Activated B cell treated with CpG ODN at 0.5 μM for 24 hours (primary cell): ENCODE measurements at regions not wholly inside any gene's neighbourhood (a gene's known extent, or its start where the extent isn't known, plus 50 kb on each side); places are given as distances from the start of the nearest gene placed in this dataset.
"Not testable (repeated sequence)": the region's sequence is repeated elsewhere in the genome, so short reads cannot be mapped to it uniquely, and the experiment has no call there.

Source experiments
- ATAC-seq: fragments of 200-7000 bp; cut with Tn5 transposase; one replicate; pipeline ENCODE4 v1.10.0; 2021; ENCODE audit warnings: low read depth, mild to moderate bottlenecking, moderate library complexity
- CTCF ChIA-PET: fragments of 350-600 bp; sonication (Branson Sonifier 250); formaldehyde crosslinking; loops from one replicate; lab custom pipeline; 2021; ENCODE audit warnings: antibody characterized with exemption; lab: Charles Lee
- POLR2A ChIA-PET: fragments of 350-600 bp; sonication (Branson Sonifier 250); formaldehyde crosslinking; loops from one replicate; lab custom pipeline; 2021; ENCODE audit warnings: antibody characterized with exemption; lab: Charles Lee
- DNase-seq: peaks from one replicate; pipeline ENCODE4 v3.0.0; 2022
- H3K27ac Mint-ChIP-seq: one replicate; pipeline ENCODE4 v1.8.0; 2020; ENCODE audit warnings: mixed read lengths
- H3K27me3 Mint-ChIP-seq: one replicate; pipeline ENCODE4 v1.8.0; 2021; ENCODE audit warnings: mixed read lengths
- H3K36me3 Mint-ChIP-seq: one replicate; pipeline ENCODE4 v1.8.0; 2021; ENCODE audit warnings: low read depth, mixed read lengths
- H3K4me1 Mint-ChIP-seq: one replicate; pipeline ENCODE4 v1.8.0; 2021; ENCODE audit warnings: mixed read lengths
- H3K4me3 Mint-ChIP-seq: one replicate; pipeline ENCODE4 v1.8.0; 2020; ENCODE audit warnings: mild to moderate bottlenecking, mixed read lengths
- H3K9me3 Mint-ChIP-seq: one replicate; pipeline ENCODE4 v1.8.0; 2020; ENCODE audit warnings: mixed read lengths
- intact Hi-C: fragments of 100-400 bp; cut with micrococcal nuclease; formaldehyde crosslinking; loops from one replicate; pipeline ENCODE4 v1.15.1; 2024
- TF ChIP-seq, protein P1 (sequence below): fragments of 200-600 bp; IDR thresholded peaks from one replicate; pipeline ENCODE4 v1.8.0; 2022; ENCODE audit warnings: antibody characterized with exemption, mild to moderate bottlenecking

DNA sequence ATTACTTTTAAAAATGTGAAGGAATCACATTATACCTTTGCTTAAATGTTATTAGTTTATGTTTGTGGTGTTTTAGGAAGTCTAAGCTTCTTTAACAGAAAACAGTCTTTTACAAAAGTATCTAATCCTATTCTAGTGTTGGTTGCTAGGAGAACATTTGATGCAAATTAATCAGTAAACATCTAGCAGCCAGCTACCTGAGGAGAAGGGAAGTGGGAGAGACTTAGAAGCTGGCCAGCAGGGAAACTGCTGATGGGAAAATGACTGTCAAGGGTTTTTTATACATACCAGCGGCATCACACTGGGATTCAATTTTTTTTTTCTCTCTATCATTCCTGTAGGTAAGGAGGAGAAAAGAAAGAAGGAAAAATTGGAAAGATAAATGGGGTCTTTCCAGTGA, 686.0 kb upstream of the MMS22L start:
- intact Hi-C loops: no loop called here
- POLR2A ChIA-PET: no interaction called here
- Mint-ChIP-seq H3K4me3 (no peak overlapping the region), H3K4me1 (no peaks in the 10 kb centered on the region), H3K27ac (no peak overlapping the region), H3K36me3 (no peaks in the 10 kb centered on the region), H3K9me3 (peaks cover 2% of the 10 kb centered on the region), H3K27me3 (no peaks in the 10 kb centered on the region)
- CTCF ChIA-PET: no interaction called here
- DNase-seq (no peak), ATAC-seq (no peak)
- TF ChIP-seq, protein P1, sequence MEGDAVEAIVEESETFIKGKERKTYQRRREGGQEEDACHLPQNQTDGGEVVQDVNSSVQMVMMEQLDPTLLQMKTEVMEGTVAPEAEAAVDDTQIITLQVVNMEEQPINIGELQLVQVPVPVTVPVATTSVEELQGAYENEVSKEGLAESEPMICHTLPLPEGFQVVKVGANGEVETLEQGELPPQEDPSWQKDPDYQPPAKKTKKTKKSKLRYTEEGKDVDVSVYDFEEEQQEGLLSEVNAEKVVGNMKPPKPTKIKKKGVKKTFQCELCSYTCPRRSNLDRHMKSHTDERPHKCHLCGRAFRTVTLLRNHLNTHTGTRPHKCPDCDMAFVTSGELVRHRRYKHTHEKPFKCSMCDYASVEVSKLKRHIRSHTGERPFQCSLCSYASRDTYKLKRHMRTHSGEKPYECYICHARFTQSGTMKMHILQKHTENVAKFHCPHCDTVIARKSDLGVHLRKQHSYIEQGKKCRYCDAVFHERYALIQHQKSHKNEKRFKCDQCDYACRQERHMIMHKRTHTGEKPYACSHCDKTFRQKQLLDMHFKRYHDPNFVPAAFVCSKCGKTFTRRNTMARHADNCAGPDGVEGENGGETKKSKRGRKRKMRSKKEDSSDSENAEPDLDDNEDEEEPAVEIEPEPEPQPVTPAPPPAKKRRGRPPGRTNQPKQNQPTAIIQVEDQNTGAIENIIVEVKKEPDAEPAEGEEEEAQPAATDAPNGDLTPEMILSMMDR: no peak

DNA sequence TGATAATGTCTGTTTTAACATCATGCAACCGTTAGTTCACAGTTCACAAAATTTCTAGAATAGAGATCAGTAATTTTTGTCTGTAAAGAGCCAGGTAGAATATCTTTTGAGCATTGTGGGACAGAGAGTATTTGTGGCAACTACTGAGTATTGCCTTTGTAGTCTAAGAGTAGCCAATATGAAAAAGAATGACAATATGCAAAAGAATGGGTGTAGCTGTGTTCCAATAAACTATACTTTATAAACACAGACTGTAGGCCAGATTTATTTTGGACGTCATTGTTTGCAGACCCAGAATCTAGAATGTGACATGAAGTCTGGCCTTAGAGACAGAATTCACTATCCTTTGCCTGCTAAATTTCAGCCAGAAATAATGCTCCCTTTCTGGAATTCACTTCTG, 694.1 kb upstream of the MMS22L start:
- intact Hi-C loops: no loop called here

DNA sequence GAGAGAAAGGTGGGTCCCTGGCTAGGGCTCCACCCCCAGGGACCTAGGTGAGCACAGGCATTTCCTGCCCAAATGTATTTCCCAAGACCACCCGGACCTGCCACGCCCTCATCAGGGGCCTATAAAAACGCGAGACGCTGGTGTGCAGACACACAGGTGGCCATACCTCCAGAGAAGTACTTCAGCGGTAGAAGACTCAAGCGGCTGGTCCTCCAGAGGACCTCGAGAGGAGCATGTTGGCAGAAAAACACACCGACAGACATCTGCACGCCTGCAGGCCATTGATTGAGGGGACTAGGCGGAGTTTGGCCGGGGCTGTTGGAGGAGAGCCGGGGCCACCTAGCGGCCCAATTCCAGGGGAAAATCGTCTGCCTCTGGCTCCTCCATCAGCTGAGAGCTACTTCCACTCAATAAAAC, 695.8 kb upstream of the MMS22L start:
- CTCF ChIA-PET: no interaction called here
- H3K9me3 Mint-ChIP-seq: no peaks in the 10 kb centered on the region
- no peak overlapping the region for H3K4me3 Mint-ChIP-seq
- TF ChIP-seq, protein P1: no peak
- intact Hi-C loops: no loop called here
- no peaks in the 10 kb centered on the region for H3K27me3 Mint-ChIP-seq
- ATAC-seq (no peak), DNase-seq (no peak)
- H3K27ac Mint-ChIP-seq: no peak overlapping the region
- H3K4me1 Mint-ChIP-seq: no peaks in the 10 kb centered on the region
- H3K36me3 Mint-ChIP-seq: no peaks in the 10 kb centered on the region
- POLR2A ChIA-PET: no interaction called here

More for the DNA sequence above, 694.1 kb upstream of the MMS22L start:
- Mint-ChIP-seq H3K4me1 (no peaks in the 10 kb centered on the region), H3K27me3 (no peaks in the 10 kb centered on the region), H3K9me3 (peaks cover 2% of the 10 kb centered on the region), H3K27ac (no peak overlapping the region), H3K4me3 (no peak overlapping the region), H3K36me3 (no peaks in the 10 kb centered on the region)
- ChIA-PET CTCF (no interaction called here), POLR2A (no interaction called here)
- ATAC-seq: no peak
- no peak for DNase-seq
- TF ChIP-seq, protein P1: no peak

DNA sequence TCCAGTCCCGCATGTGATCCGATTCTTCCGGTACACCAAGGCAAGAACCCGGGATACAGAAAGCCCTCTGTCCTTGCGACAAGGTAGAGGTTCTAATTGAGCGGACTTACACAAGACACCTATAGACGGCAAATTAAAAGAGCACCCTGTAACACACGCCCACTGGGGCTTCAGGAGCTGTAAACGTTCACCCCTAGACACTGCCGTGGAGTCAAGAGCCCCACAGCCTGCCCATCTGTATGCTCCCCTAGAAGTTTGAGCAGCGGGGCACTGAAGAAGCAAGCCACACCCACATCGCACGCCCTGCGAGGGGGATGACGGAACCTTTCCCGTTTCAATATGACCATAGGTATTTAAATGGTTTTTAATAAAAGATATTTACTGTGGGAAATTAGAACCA, 696.3 kb upstream of the MMS22L start:
- H3K4me1 Mint-ChIP-seq, DNase-seq, H3K4me3 Mint-ChIP-seq, H3K27ac Mint-ChIP-seq, H3K27me3 Mint-ChIP-seq, POLR2A ChIA-PET, ATAC-seq, H3K36me3 Mint-ChIP-seq, intact Hi-C loops, H3K9me3 Mint-ChIP-seq, CTCF ChIA-PET: not testable (repeated sequence)

- POLR2A ChIA-PET: no interaction called here
Observed at GRCh38 chr6:97989451-97989850, 706.4 kb upstream of the MMS22L start.

GRCh38 chr6:97995158-97995557, 712.1 kb upstream of the MMS22L start:
- no peak overlapping the region for H3K4me3 Mint-ChIP-seq
- ChIA-PET POLR2A (no interaction called here), CTCF (no interaction called here)
- no peaks in the 10 kb centered on the region for H3K4me1 Mint-ChIP-seq
- H3K27me3 Mint-ChIP-seq: no peaks in the 10 kb centered on the region
- DNase-seq: no peak
- H3K27ac Mint-ChIP-seq: no peak overlapping the region
- H3K36me3 Mint-ChIP-seq: no peaks in the 10 kb centered on the region
- H3K9me3 Mint-ChIP-seq: no peaks in the 10 kb centered on the region
- ATAC-seq: no peak
- TF ChIP-seq, protein P1: no peak
- intact Hi-C loops: no loop called here

More at GRCh38 chr6:97989451-97989850, 706.4 kb upstream of the MMS22L start:
- Mint-ChIP-seq H3K27ac (no peak overlapping the region), H3K36me3 (no peaks in the 10 kb centered on the region), H3K27me3 (no peaks in the 10 kb centered on the region), H3K4me3 (no peak overlapping the region), H3K4me1 (no peaks in the 10 kb centered on the region), H3K9me3 (no peaks in the 10 kb centered on the region)
- intact Hi-C loops: no loop called here
- CTCF ChIA-PET: no interaction called here
- ATAC-seq (no peak), DNase-seq (no peak)
- TF ChIP-seq, protein P1: no peak
